ENCODE measurements at regions not wholly inside any gene's neighbourhood (a gene's known extent, or its start where the extent isn't known, plus 50 kb on each side); places are given as distances from the start of the nearest gene placed in this dataset.

GRCh38 chr9:109717342-109717741 lies 62.7 kb upstream of the PALM2AKAP2 start:
- TF ChIP-seq CTCF (IDR thresholded peaks at IDR 0.05): no peak
- TF ChIP-seq POLR2A (IDR thresholded peaks at IDR 0.05): no peak

All from stomach (tissue), 4 donors.